Heart right ventricle (tissue), 16 donors: ENCODE measurements at regions not wholly inside any gene's neighbourhood (a gene's known extent, or its start where the extent isn't known, plus 50 kb on each side); places are given as distances from the start of the nearest gene placed in this dataset.

Experiments
- ATAC-seq, 8 donors: fragments of 200-7000 bp; cut with Tn5 transposase; one replicate each; pipeline ENCODE4 v1.9.1; 2020; ENCODE audit warnings: mild to moderate bottlenecking in 8 of 8, moderate library complexity in 8 of 8, moderate number of reproducible peaks in 1 of 8
- DNase-seq, 2 donors: peaks; one replicate each; pipeline ENCODE4 v3.0.0-alpha.2; 2020
- H3K27ac ChIP-seq, 10 donors: fragments of 200-600 bp; sonication (generic) in 2 of 10; one replicate each; pipeline versions ENCODE4 v1.5.0 to v1.8.0; 2020 to 2022; ENCODE audit warnings: mild to moderate bottlenecking in 3 of 10
- H3K27me3 ChIP-seq, 7 donors: fragments of 200-600 bp; one replicate each; pipeline ENCODE4 v1.8.0; 2021 to 2022; ENCODE audit warnings: mild to moderate bottlenecking in 2 of 7
- H3K36me3 ChIP-seq, 9 donors: fragments of 200-600 bp; sonication (generic) in 1 of 9; one replicate each; pipeline versions ENCODE4 v1.5.0 to v1.8.0; 2020 to 2022; ENCODE audit warnings: mild to moderate bottlenecking in 2 of 9
- H3K4me1 ChIP-seq, 9 donors: fragments of 200-600 bp; sonication (generic) in 1 of 9; one replicate each; pipeline versions ENCODE4 v1.5.0 to v1.8.0; 2020 to 2022; ENCODE audit warnings: mild to moderate bottlenecking in 4 of 9
- H3K4me3 ChIP-seq, 10 donors: fragments of 200-600 bp; sonication (generic) in 2 of 10; one replicate each; pipeline versions ENCODE4 v1.5.0 to v1.8.0; 2020 to 2022; ENCODE audit warnings: mild to moderate bottlenecking in 7 of 10, moderate library complexity in 2 of 10
- H3K9me3 ChIP-seq, 11 donors: fragments of 200-600 bp in 10 of 11; sonication (generic) in 2 of 11; one replicate each; pipeline versions ENCODE4 v1.5.0 to v1.8.0; 2013 to 2022; ENCODE audit warnings: mild to moderate bottlenecking in 2 of 11, control low read depth in 1 of 11, moderate library complexity in 1 of 11
- CTCF ChIP-seq, 9 donors: fragments of 200-600 bp; sonication (generic) in 2 of 9; IDR thresholded peaks; one replicate each; pipeline versions ENCODE4 v1.5.0 to v1.8.0; 2021 to 2022; ENCODE audit warnings: antibody characterized with exemption in 9 of 9, mild to moderate bottlenecking in 5 of 9, moderate library complexity in 1 of 9
- WGBS, 2 donors: extraction: QIAGEN DNeasy Blood & Tissue Kit; methylation state at CpG; one replicate each; pipeline ENCODE4 v1.1.7; 2013; ENCODE audit warnings: inconsistent platforms in 1 of 2; 5-methylcytosine and 5-hydroxymethylcytosine counted together
- intact Hi-C, 10 donors: fragments of 100-400 bp; cut with DNase I; formaldehyde crosslinking; loops; one replicate each; pipeline versions ENCODE4 v1.11.1 to v1.14.2; 2022
- donor health status: Arrhythmogenic right ventricular cardiomyopathy.
- donor health status: ischemic (EF 13 %, LVEDD 7.1; RV severe dilation, severe dysfunction).
- donor health status: healthy with polysubstance abuse.
- donor health status: DM: no; HTN: yes; CAD: no.
- donor health status: DM: no; HTN: no; CAD: no.
- donor health status: ischemic (EF 25% LVEDD 6.9; RV normal size, moderate dysfunction).
- donor health status: ischemic (EF 25% LVEDD 5.7; RV mildly dilated, moderate dysfunction).
- donor health status: healthy.
- donor health status: DM: yes; HTN: yes; CAD: no.
- donor health status: Ischemic cardiomyopathy.
- donor health status: ischemic (EF 35%, LVEDD 5.7; RV mildly dilated, moderate dysfunction).
- donor health status: nonischemic (EF 11% LVEDD 7.7; RV severe dilation, severe dysfunction).
- donor health status: DM: yes; HTN: yes; CAD: no.
- donor health status: PGD.
- donor health status: ischemic (EF 29% LVEDD 5.4; RV normal size, mild dysfunction).
- donor health status: nonischemic (EF 23%, LVEDD 6.1; RV moderate dilation, normal function).

- intact Hi-C loops: no loop called here
- WGBS, 2 donors: 40 to 49% methylated on average over 4 of the region's 4 CpGs
- H3K4me3 ChIP-seq: no peak overlapping the region
- no peak for ATAC-seq
- no peak overlapping the region for H3K27ac ChIP-seq
- H3K4me1 ChIP-seq: no peaks in the 10 kb centered on the region
- DNase-seq: no peak
- no peaks in the 10 kb centered on the region for H3K9me3 ChIP-seq
- no peaks in the 10 kb centered on the region for H3K36me3 ChIP-seq
- no peaks in the 10 kb centered on the region for H3K27me3 ChIP-seq
- no peak for TF ChIP-seq CTCF (IDR thresholded peaks at IDR 0.05)
These were observed 52.5 kb upstream of the VKORC1L1 start for GRCh38 chr7:65820287-65820950.
